Fibroblast of gingiva (primary cell): ENCODE measurements at regions not wholly inside any gene's neighbourhood (a gene's known extent, or its start where the extent isn't known, plus 50 kb on each side); places are given as distances from the start of the nearest gene placed in this dataset.

Source experiments
- DNase-seq: peaks from one replicate; pipeline ENCODE4 v3.0.0-alpha.2; 2011; ENCODE audit warnings: low read depth

- no peak for DNase-seq
Measured at GRCh38 chr2:65731476-65731875, 299.1 kb upstream of the SPRED2 start.

GRCh38 chr2:65730186-65730585 lies 297.8 kb upstream of the SPRED2 start:
- no peak for DNase-seq

GRCh38 chr2:65729246-65729645 lies 296.8 kb upstream of the SPRED2 start:
- DNase-seq: no peak

- no peak for DNase-seq
Measured at GRCh38 chr2:65728477-65729180, 296.2 kb upstream of the SPRED2 start.

- DNase-seq: no peak
Measured at GRCh38 chr2:65727816-65728215, 295.4 kb upstream of the SPRED2 start.

GRCh38 chr2:65727381-65727780 lies 295.0 kb upstream of the SPRED2 start:
- no peak for DNase-seq

- no peak for DNase-seq
Measured at GRCh38 chr2:65724752-65725151, 292.4 kb upstream of the SPRED2 start.

- no peak for DNase-seq
Measured at GRCh38 chr2:65724336-65724735, 291.9 kb upstream of the SPRED2 start.

GRCh38 chr2:65722028-65722778 lies 289.8 kb upstream of the SPRED2 start:
- DNase-seq: no peak

GRCh38 chr2:65716698-65717097 lies 284.3 kb upstream of the SPRED2 start:
- no peak for DNase-seq

- no peak for DNase-seq
Measured at GRCh38 chr2:65715323-65715722, 282.9 kb upstream of the SPRED2 start.

GRCh38 chr2:65714866-65715265 lies 282.5 kb upstream of the SPRED2 start:
- DNase-seq: no peak

- no peak for DNase-seq
Measured at GRCh38 chr2:65711863-65712262, 279.5 kb upstream of the SPRED2 start.

- DNase-seq: no peak
Measured at GRCh38 chr2:65710779-65711295, 278.4 kb upstream of the SPRED2 start.

GRCh38 chr2:65710356-65710755 lies 278.0 kb upstream of the SPRED2 start:
- DNase-seq: no peak

- DNase-seq: peak; percentile 3
Measured at GRCh38 chr2:65708086-65708485, 275.7 kb upstream of the SPRED2 start.

- no peak for DNase-seq
Measured at GRCh38 chr2:65706411-65706810, 274.0 kb upstream of the SPRED2 start.

- no peak for DNase-seq
Measured at GRCh38 chr2:65701191-65701590, 268.8 kb upstream of the SPRED2 start.

- DNase-seq: no peak
Measured at GRCh38 chr2:65700720-65701119, 268.3 kb upstream of the SPRED2 start.

GRCh38 chr2:65700004-65700651 lies 267.7 kb upstream of the SPRED2 start:
- DNase-seq: no peak

- no peak for DNase-seq
Measured at GRCh38 chr2:65691816-65692215, 259.4 kb upstream of the SPRED2 start.

- no peak for DNase-seq
Measured at GRCh38 chr2:65688141-65688886, 255.9 kb upstream of the SPRED2 start.
